NCI-H510A (cell line): ENCODE measurements at regions not wholly inside any gene's neighbourhood (a gene's known extent, or its start where the extent isn't known, plus 50 kb on each side); places are given as distances from the start of the nearest gene placed in this dataset.

Source experiments
- DNase-seq: peaks from one replicate; lab custom pipeline; 2025; lab: John Stamatoyannopoulos, UW

GRCh38 chr13:83601539-83601938, 280.7 kb downstream of the SLITRK1 start:
- no peak for DNase-seq

- no peak for DNase-seq
Measured at GRCh38 chr13:83592095-83592494, 290.2 kb downstream of the SLITRK1 start.

- no peak for DNase-seq
Measured at GRCh38 chr13:83589814-83590213, 292.5 kb downstream of the SLITRK1 start.

GRCh38 chr13:83577183-83577582, 305.1 kb downstream of the SLITRK1 start:
- DNase-seq = no peak

GRCh38 chr13:83568019-83568418, 314.3 kb downstream of the SLITRK1 start:
- no peak for DNase-seq

GRCh38 chr13:83563499-83563898, 318.8 kb downstream of the SLITRK1 start:
- no peak for DNase-seq

GRCh38 chr13:83557845-83558244, 324.4 kb downstream of the SLITRK1 start:
- no peak for DNase-seq

GRCh38 chr13:83549671-83550070, 332.6 kb downstream of the SLITRK1 start:
- DNase-seq = no peak

- DNase-seq = no peak
Measured at GRCh38 chr13:83547043-83547442, 335.2 kb downstream of the SLITRK1 start.

- no peak for DNase-seq
Measured at GRCh38 chr13:83546476-83546875, 335.8 kb downstream of the SLITRK1 start.

GRCh38 chr13:83538636-83539035, 343.6 kb downstream of the SLITRK1 start:
- DNase-seq = no peak

GRCh38 chr13:83536941-83537340, 345.3 kb downstream of the SLITRK1 start:
- no peak for DNase-seq

- no peak for DNase-seq
Measured at GRCh38 chr13:83536153-83536552, 346.1 kb downstream of the SLITRK1 start.

- DNase-seq = no peak
Measured at GRCh38 chr13:83532809-83533208, 349.5 kb downstream of the SLITRK1 start.

GRCh38 chr13:83531022-83531421, 351.3 kb downstream of the SLITRK1 start:
- no peak for DNase-seq

GRCh38 chr13:83516781-83517180, 365.5 kb downstream of the SLITRK1 start:
- no peak for DNase-seq

- no peak for DNase-seq
Measured at GRCh38 chr13:83515268-83516015, 366.8 kb downstream of the SLITRK1 start.

- DNase-seq = no peak
Measured at GRCh38 chr13:83508771-83509301, 373.4 kb downstream of the SLITRK1 start.

- DNase-seq = no peak
Measured at GRCh38 chr13:83503424-83503823, 378.9 kb downstream of the SLITRK1 start.

GRCh38 chr13:83499286-83499685, 383.0 kb downstream of the SLITRK1 start:
- DNase-seq = no peak

GRCh38 chr13:83498481-83499190, 383.6 kb downstream of the SLITRK1 start:
- DNase-seq = no peak

- DNase-seq = no peak
Measured at GRCh38 chr13:83498045-83498444, 384.2 kb downstream of the SLITRK1 start.

GRCh38 chr13:83496501-83496900, 385.8 kb downstream of the SLITRK1 start:
- DNase-seq = no peak
